Epithelial cell of proximal tubule (primary cell): ENCODE measurements at regions not wholly inside any gene's neighbourhood (a gene's known extent, or its start where the extent isn't known, plus 50 kb on each side); places are given as distances from the start of the nearest gene placed in this dataset.

Experiments used
- DNase-seq: peaks from one replicate; pipeline ENCODE4 v3.0.0-alpha.2; 2011; ENCODE audit warnings: low read depth
- H3K4me3 ChIP-seq: 2 replicates; pipeline ENCODE4 v1.5.1; 2011; ENCODE audit warnings: low read depth, mild to moderate bottlenecking, low read length
- TF ChIP-seq, protein P1 (sequence below): conservative IDR thresholded peaks from 2 replicates; pipeline ENCODE4 v1.5.1; 2012; ENCODE audit warnings: low read depth, mild to moderate bottlenecking, low read length

DNA sequence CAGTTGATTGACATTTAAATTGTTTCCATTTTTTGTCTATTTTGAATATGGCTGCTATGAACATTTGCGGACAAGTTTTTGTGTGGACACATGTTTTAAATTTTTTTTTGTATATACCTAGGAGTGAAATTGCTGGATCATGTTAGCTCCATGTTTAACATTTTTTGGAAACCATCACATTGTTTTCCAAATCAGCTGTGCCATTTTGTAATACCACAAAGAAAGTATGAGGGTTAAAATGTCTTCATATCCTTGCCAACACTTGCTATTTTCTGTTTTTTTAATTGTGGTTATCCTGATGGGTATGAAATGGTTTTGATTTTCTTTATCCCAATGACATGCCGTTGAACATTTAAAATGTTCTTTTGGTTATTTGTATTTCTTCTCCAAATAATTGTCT is 52.1 kb downstream of the CARTPT start:
- H3K4me3 ChIP-seq: no peak overlapping the region
- TF ChIP-seq, protein P1, sequence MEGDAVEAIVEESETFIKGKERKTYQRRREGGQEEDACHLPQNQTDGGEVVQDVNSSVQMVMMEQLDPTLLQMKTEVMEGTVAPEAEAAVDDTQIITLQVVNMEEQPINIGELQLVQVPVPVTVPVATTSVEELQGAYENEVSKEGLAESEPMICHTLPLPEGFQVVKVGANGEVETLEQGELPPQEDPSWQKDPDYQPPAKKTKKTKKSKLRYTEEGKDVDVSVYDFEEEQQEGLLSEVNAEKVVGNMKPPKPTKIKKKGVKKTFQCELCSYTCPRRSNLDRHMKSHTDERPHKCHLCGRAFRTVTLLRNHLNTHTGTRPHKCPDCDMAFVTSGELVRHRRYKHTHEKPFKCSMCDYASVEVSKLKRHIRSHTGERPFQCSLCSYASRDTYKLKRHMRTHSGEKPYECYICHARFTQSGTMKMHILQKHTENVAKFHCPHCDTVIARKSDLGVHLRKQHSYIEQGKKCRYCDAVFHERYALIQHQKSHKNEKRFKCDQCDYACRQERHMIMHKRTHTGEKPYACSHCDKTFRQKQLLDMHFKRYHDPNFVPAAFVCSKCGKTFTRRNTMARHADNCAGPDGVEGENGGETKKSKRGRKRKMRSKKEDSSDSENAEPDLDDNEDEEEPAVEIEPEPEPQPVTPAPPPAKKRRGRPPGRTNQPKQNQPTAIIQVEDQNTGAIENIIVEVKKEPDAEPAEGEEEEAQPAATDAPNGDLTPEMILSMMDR: no peak
- no peak for DNase-seq

DNA sequence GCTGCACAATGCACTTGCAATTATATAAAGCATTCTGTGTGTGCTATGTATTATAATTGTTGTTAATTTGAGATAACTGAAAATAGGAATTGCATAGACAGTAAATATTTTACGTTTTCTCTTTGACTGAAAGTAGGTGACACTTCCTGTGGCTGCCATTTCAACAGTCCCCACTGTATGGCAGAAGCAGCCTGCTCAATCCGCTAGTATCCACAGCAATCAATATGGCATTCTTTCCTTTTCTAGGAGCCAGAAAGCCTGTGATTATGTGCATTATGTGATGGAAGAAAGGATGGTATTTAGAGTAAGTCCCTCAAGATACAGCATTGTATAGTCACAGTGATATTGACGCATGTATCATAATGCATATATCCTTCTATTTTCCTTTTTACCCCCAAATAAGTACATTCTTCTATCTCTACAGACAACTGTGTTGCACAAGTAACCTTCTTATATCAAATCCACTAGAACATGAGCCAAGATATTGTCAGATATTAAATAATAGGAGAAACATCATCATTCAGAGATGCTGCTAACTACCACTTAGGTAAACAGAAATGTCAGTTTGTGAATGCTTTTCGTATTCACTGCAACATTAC is 59.7 kb downstream of the CARTPT start:
- TF ChIP-seq, protein P1: peak; percentile 40
- DNase-seq: no peak

DNA sequence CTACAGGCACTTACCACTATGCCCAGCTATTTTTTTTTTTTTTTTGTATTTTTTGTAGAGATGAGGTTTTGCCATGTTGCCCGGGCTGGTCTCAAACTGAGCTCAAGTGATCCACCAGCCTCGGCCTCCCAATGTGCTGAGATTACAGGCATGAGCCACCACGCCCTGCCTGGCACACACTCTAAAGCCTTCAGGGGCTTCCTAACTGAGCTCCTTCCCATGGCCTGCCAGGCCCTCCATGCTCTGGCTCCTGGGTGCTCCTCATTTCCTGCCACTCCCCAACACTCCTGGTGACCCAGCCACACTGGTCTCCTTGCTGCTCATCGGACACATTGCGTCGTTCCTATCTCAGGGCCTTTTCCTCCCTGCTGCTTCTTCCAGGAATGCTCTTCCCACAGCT is 61.5 kb downstream of the CARTPT start:
- DNase-seq: no peak
- TF ChIP-seq, protein P1: no peak
- no peak overlapping the region for H3K4me3 ChIP-seq

More for the DNA sequence above, 59.7 kb downstream of the CARTPT start:
- no peak overlapping the region for H3K4me3 ChIP-seq

DNA sequence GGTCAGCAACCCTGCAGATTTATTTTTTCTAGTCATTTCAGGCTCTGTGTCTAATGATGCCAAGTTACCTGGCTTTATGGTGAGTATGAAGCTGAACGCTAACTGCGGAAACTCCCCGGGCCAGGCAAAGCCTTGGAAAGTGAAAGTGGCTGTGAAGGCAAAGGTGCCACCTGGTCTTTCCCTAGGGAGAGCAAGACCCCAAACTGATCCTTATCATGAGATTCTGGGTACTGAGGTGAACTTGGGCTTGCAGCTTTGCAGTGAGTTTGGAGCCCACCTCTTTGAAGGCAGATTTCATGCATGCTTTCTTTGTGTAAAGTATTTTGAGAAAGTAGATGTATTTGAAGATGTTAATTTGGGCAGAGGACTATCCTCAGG is 63.3 kb downstream of the CARTPT start:
- TF ChIP-seq, protein P1: no peak
- peak overlapping the region; percentile 31 for H3K4me3 ChIP-seq
- no peak for DNase-seq

DNA sequence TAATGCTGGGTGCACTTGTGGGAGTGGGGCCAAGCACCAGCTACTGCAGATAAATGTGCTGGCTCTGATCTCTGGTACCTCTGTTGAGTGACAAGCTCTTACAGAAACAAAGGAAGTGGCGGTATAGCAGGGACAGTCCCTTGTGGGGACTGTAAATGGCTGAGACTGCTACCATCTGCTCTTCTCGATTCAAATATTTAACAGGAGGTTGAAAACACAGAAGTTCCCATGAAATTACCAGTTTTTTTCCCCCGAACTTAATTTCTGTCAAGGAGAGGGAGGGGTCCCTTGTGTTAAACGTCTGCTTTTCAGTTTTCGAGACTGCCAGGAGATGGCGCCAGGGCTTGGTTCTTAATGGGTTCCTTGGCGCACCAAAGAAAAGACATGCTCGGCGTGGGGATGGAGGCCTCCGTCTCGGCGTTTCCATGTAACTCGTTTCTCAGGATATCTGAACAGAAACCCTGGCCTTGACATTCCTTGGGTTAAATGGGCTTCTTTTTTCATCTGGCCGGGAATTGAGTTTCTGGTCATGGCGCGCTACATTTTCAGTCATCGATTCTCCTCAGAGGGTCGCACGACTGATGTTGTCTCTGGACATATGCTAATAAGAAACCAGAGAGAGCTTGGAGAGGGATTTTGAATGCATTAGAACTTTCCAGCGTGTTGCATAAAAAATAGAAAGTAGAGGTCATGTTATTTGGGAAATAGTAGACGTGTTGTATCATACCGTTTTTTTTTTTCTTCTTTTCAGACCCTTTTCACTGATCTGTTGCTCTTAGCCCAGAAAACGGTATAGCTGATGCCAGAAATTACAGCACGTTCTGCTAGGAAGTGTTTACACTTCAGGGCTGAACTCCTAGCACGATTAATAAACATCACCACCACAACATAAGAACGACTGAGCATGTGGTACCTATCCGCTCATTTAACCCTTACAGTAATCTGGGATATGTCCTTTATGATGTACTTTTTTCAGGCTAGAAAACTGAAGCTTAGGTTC is 64.0 kb downstream of the CARTPT start:
- TF ChIP-seq, protein P1: peak; percentile 90
- H3K4me3 ChIP-seq: peak overlapping the region; percentile 31
- no peak for DNase-seq

DNA sequence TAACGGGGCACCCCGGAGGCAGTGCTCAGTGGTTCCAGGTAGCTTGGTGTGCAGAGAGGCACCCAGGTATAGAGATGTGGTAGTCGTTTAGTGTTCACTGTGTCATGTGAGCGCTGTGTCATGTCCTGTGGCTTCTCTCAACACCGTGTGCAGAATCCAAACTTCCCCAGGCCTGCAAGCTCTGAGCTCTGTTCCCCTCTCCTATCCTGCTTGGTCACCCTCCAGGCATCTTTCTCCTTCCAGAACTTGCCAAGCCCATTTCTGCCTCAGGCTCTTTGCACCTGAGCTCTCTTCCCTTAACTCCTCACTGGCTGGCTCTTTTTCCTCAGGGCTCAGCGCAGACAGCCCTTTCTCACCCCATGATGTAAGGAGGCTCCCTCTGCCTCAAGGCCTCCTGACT is 64.8 kb downstream of the CARTPT start:
- no peak for DNase-seq
- TF ChIP-seq, protein P1: no peak
- H3K4me3 ChIP-seq: no peak overlapping the region
